NB4 (cell line): ENCODE measurements at regions not wholly inside any gene's neighbourhood (a gene's known extent, or its start where the extent isn't known, plus 50 kb on each side); places are given as distances from the start of the nearest gene placed in this dataset.

Experiments used
- DNase-seq: peaks from one replicate; pipeline ENCODE4 v3.0.0; 2010; ENCODE audit warnings: low read depth
- H3K4me3 ChIP-seq: one replicate; pipeline ENCODE4 v1.5.1; 2011; ENCODE audit warnings: mild to moderate bottlenecking, low read depth, low read length, moderate library complexity
- MYC ChIP-seq: IDR thresholded peaks from 2 replicates; pipeline ENCODE4 v1.6.1; 2011; ENCODE audit warnings: low read depth, low read length
- POLR2A ChIP-seq: IDR thresholded peaks from 2 replicates; pipeline ENCODE4 v1.6.1; 2011; ENCODE audit warnings: mild to moderate bottlenecking; ENCODE audit not compliant: insufficient read length; ENCODE audit errors: extremely low read depth
- TF ChIP-seq, protein P1 (sequence below): IDR thresholded peaks from 2 replicates; pipeline ENCODE4 v1.6.1; 2011; ENCODE audit warnings: low read depth, low read length
- TF ChIP-seq, protein P2 (sequence below): IDR thresholded peaks from one replicate; pipeline ENCODE4 v1.5.1; 2012; ENCODE audit warnings: low read depth, low read length

DNA sequence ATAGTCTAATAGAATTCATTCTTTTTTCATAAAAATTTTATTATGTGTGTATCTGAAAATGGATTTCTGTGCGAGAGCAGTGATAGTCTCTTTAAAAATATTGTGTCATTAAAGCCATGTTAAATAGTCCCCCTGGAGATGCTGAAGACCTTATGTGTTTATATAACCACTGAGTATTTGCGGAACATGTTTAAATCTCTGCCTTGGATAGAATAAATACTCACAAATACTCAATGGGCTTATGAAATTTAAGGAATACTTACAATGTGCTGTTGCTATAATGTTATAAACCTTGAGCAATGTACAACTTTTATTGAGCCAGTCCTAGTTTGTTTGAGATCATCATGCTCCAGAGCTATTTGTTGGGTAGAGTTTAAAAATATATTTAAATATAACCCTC, 226.0 kb downstream of the SNAPC1 start:
- no peak for DNase-seq
- H3K4me3 ChIP-seq: no peak overlapping the region
- TF ChIP-seq, protein P1, sequence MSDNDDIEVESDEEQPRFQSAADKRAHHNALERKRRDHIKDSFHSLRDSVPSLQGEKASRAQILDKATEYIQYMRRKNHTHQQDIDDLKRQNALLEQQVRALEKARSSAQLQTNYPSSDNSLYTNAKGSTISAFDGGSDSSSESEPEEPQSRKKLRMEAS: no peak
- TF ChIP-seq POLR2A (no peak), MYC (no peak)
- TF ChIP-seq, protein P2, sequence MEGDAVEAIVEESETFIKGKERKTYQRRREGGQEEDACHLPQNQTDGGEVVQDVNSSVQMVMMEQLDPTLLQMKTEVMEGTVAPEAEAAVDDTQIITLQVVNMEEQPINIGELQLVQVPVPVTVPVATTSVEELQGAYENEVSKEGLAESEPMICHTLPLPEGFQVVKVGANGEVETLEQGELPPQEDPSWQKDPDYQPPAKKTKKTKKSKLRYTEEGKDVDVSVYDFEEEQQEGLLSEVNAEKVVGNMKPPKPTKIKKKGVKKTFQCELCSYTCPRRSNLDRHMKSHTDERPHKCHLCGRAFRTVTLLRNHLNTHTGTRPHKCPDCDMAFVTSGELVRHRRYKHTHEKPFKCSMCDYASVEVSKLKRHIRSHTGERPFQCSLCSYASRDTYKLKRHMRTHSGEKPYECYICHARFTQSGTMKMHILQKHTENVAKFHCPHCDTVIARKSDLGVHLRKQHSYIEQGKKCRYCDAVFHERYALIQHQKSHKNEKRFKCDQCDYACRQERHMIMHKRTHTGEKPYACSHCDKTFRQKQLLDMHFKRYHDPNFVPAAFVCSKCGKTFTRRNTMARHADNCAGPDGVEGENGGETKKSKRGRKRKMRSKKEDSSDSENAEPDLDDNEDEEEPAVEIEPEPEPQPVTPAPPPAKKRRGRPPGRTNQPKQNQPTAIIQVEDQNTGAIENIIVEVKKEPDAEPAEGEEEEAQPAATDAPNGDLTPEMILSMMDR: no peak

DNA sequence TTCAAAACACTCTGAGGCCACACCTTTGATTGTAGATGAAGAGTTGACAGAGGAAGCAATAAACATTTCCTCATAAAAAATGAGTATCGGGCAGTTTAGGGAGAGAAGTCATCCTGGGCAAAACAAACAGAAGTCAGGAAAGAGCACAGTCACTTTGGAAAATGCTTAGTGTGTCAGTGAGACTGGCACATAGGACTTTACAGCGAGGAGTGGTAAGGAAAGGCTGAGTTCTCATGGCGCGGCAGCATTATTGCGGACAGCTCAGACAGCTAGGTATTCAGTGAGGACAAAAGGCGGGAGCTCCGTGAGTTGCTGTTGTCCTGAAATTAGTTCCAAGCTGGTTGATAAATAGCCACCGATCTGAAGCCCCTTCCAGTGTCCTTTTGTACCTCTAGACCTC, 229.9 kb downstream of the SNAPC1 start:
- DNase-seq: no peak
- no peak overlapping the region for H3K4me3 ChIP-seq
- TF ChIP-seq, protein P2: no peak
- TF ChIP-seq POLR2A: no peak
- TF ChIP-seq, protein P1: no peak
- TF ChIP-seq MYC: no peak

DNA sequence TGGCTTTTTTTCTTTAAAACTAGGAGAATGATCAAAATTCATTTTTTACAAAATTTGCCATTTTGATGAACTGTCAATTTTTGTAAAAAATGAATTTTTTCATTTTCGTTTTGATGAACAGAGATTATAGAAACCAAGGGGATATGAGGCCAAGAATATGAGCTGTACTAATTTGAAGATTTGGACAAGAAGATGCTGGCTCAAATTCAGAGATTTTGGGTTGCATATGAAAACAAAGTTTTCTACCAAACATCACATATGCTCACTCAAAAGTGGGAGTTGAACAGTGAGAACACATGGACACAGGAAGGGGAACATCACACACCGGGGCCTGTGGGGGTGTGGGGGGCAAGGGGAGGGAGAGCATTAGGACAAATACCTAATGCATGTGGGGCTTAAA, 230.7 kb downstream of the SNAPC1 start:
- no peak for DNase-seq
- H3K4me3 ChIP-seq: no peak overlapping the region
- TF ChIP-seq POLR2A (no peak), MYC (no peak)
- TF ChIP-seq, protein P2: no peak
- TF ChIP-seq, protein P1: no peak

DNA sequence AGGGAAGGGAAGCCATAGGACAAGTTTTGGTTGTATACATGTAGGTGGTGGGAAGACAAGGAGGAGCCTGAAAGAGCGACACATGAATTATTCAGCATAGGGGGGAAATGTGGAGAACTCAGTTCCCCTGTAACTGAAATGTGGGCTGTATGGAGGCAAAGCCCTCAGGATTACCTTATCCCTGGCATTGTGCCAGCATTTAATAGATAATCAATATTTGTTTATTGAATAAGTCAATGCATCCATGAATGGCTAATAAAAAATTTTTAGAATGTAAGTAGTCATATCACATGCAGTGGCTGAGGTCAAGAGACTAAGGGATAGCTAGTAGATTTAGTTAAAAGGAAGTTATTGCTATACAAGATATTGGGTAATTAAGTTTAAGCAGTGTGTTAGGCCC, 232.4 kb downstream of the SNAPC1 start:
- TF ChIP-seq POLR2A (no peak), MYC (no peak)
- TF ChIP-seq, protein P1: no peak
- TF ChIP-seq, protein P2: no peak
- no peak for DNase-seq
- no peak overlapping the region for H3K4me3 ChIP-seq

DNA sequence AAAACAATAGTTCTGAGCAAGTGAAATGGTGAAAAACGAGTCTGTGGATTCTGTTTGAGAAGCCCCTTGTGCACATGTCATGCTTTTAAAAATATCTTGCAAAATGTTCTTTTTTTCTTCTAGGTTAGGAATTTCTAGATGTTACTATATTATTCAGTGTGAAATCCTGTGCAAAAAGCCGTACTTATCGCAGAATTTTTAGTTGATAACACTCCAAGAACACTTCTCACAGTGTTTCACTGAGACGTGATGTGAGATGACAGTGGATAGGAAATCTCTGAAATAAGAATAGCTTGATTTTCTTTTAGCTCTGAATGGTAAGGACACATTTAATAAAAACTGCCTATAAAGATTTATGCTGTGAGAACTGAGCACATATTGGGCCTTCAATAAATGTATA, 234.5 kb downstream of the SNAPC1 start:
- TF ChIP-seq, protein P1: no peak
- TF ChIP-seq POLR2A (no peak), MYC (no peak)
- TF ChIP-seq, protein P2: no peak
- no peak for DNase-seq

DNA sequence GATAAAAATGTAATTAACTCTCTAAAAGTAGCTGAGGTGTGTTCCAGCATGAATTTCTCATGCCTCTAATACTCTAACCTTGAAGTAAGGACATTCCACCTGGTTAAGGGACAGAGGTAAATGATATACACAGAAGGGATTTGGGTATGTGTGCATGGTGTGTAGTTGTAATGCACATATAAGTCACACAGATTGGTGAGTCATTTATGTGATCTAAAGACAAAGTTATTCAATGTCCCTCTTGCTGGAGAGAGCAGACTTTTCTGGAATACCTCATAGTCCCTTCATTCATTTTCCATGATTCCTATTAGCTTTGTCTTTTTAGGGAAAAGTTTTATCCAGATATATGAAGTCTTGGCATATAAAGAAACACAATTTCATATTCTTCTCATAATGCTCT, 234.9 kb downstream of the SNAPC1 start:
- no peak for DNase-seq
- TF ChIP-seq POLR2A (no peak), MYC (no peak)
- TF ChIP-seq, protein P2: no peak
- TF ChIP-seq, protein P1: no peak
- H3K4me3 ChIP-seq: no peak overlapping the region

More for the DNA sequence above, 234.5 kb downstream of the SNAPC1 start:
- no peak overlapping the region for H3K4me3 ChIP-seq
